ENCODE measurements at regions not wholly inside any gene's neighbourhood (a gene's known extent, or its start where the extent isn't known, plus 50 kb on each side); places are given as distances from the start of the nearest gene placed in this dataset.

DNA sequence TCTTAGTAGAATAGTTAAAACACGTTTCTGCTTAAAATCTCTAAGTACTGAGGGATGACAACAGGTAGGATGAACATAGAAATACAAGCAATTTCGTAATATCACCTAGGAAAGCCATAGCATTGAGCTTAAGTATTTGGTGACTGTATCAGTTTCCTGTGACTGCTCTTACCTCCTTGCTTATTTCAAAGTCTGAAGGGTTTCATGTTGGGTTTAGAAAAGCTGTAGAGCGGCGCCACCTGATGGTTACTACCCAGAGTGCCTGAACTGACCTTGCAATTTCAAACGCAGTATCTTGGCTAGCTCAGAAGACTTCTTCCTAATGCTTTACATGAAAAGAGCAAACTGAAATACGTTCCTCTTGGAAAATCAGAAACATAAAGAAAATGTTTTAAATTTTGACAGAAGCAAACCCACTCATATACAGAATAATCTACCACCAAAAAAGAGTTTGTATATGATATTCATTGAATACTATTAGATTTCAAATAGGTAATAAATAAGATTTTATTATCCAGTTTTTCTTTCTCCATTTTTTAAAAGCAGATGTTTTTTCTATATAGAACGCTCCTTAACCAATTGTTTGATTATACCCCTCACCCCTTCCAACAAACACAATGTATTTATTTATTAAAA lies 82.3 kb upstream of the RIPOR2 start:
- TF ChIP-seq, protein P1, sequence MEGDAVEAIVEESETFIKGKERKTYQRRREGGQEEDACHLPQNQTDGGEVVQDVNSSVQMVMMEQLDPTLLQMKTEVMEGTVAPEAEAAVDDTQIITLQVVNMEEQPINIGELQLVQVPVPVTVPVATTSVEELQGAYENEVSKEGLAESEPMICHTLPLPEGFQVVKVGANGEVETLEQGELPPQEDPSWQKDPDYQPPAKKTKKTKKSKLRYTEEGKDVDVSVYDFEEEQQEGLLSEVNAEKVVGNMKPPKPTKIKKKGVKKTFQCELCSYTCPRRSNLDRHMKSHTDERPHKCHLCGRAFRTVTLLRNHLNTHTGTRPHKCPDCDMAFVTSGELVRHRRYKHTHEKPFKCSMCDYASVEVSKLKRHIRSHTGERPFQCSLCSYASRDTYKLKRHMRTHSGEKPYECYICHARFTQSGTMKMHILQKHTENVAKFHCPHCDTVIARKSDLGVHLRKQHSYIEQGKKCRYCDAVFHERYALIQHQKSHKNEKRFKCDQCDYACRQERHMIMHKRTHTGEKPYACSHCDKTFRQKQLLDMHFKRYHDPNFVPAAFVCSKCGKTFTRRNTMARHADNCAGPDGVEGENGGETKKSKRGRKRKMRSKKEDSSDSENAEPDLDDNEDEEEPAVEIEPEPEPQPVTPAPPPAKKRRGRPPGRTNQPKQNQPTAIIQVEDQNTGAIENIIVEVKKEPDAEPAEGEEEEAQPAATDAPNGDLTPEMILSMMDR (IDR thresholded peaks at IDR 0.05; ENCODE audit: low read depth, low read length, poor library complexity, severe bottlenecking): peak; percentile 91
- TF ChIP-seq EZH2phosphoT487 (IDR thresholded peaks at IDR 0.05; ENCODE audit: borderline replicate concordance, low read length): no peak

All from DOHH2 (cell line).